ENCODE measurements at regions not wholly inside any gene's neighbourhood (a gene's known extent, or its start where the extent isn't known, plus 50 kb on each side); places are given as distances from the start of the nearest gene placed in this dataset.

DNA sequence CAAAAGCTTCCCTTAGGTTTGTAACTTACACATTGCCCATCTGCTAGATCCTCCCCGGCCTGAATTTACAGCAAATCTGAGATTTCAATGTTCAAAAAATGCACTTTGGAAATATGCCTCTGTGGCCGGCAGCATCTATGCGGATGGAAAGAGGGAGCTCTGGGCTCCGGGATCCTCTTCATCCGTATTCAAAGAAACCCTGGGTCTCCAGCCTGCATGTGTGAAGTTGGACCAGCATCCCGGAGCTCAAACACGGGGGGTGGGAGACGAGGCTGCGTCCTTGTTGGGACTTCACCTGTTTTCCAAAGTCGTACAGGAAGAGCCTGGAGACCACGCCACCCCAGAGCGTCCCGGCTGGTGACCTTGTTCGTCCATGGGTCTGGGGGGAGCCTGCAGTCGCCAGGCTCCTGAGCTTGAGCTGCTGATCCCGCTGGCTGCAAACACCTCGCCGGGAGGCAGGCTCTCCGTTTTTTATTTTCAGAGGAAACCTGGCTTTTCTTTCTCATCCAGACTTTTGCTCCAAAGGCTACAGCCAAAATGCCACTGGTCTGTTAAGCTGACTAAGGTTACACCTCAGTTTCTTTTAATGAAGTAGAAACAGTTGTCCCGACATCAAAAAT lies 77.4 kb downstream of the PTGR3 start:
- DNase-seq = peak in 3 of 58 donors; percentile 5 to 11 (median 10)

DNA sequence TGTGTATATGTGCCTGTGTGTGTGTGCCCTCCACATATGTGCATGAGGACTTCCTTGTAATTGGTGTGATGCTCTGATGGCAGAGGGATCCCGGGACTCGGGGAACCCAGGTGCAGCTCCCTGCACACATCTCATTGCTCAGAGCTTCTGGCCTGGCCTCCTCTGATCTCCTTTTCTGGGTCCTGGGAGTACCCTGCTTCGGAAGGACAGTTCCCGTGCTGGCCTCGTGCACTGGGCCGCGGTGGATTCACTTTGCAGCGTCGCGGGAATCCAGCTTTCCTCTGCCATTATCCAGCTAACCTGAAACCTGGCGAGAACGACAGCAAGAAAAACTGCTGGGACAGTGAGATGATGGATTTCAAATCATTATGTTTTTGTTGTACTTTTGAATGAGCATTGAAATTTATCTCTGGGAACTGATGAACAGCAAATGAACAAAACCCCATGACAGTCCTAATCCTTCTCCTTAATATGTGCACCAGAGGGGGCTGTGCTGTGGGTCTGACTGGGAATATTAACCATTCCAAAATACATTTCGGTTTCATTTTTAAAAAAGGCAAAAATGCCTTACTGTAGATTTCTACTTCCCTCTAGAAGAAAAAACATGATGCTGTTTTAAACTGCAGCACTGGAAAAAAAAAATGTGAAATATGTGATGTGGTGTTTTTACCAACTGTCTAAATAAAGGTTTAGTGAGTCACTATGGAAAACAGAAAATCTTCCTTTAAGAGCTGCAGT lies 78.2 kb downstream of the PTGR3 start:
- DNase-seq = no peak

DNA sequence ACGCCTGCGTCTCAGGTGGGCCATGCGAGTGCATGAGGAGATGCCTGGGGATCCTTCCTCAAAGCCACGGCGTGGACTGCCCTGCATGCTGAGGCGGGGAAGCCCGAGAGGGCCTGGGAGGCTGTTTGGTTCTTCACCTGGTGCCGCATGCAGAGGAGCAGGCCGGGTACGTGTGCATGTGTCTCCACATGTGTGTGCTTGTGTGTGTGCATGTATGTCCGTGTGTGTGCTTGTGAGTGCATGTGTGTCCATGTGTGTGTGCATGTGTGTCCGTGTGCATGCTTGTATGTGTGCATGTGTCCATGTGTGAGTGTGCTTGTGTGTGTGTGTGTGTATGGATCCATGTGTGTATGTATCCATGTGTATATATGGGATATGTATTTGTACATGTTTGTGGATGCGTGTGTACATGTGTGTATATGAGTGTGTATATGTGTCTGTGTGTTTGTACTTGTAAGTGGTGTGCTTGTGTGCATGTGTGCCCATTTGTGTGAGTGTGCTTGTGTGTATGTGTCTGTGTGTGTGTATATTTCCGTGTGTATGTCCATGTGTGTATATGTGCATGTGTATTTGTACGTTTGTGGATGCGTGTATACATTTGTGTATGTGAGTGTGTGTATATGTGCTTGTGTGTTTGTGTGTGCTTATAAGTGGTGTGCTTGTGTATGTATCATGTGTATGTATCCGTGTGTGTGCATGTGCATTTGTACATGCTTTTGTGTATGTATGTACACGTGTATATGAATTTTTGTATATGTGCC lies 79.0 kb downstream of the PTGR3 start:
- DNase-seq = no peak

DNA sequence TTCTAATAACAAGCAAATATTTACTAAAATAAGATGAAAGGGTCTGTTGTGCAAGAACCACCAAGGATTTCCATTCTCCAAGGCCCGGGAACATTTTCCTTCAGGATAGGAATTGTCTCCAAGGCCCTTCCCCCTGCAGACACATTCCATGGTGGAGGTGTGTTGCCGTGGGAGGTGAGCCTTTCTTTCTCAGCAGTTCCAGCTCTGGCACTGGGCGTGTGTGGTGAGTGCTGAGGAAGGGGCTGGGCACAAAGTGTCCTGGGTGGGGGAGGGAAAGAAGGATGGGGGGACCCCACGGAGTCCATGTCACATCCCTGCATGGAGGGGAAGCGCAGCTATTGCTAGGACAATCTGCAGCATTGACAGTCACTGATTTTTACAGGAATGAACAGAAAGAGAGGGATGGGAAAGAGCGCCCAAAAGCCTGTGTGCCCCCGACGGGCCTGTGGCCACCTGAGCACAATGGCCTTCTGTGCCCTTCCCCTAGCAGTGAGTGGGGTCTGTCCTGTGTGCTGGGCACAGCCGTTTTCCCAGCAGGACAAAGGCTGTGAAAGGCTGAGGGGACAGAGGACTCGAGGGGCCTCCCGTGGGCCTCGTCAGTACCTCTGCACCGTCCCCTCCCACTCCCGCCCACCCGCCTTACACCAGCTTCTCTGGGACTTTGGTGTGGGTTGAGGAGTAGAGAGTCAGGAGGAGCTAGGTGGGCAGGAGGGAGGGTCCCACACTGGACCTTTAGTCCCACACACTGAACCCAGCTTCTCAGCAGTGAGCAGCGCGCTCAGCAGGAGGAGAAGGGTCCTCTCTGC lies 79.8 kb downstream of the PTGR3 start:
- no peak for DNase-seq

DNA sequence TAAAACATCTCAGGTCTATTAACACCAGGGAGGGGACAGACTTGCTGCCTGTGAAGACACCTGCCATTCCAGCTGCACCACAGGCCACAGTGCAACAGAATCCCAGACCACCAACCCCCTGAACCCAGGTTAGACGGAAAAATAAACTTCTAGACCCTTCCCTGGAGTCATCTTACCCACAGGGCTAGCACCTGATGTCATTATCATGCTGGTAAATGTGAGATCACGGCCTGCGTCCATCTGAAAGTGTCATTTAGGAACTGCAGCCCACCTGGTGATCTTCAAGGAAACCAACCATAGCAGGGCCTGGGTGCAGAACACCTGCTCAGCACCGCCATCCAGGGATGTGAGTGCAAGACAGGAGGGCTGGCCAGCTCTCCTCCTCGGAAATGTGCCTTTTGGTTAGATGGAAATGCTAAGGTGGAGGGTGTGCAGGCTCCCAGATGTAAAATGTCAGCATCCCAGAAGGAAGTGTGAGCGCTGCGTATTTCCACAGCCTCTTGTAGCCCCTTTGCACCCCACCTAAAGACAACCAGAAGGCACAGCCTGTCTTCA lies 80.8 kb downstream of the PTGR3 start:
- DNase-seq = no peak

DNA sequence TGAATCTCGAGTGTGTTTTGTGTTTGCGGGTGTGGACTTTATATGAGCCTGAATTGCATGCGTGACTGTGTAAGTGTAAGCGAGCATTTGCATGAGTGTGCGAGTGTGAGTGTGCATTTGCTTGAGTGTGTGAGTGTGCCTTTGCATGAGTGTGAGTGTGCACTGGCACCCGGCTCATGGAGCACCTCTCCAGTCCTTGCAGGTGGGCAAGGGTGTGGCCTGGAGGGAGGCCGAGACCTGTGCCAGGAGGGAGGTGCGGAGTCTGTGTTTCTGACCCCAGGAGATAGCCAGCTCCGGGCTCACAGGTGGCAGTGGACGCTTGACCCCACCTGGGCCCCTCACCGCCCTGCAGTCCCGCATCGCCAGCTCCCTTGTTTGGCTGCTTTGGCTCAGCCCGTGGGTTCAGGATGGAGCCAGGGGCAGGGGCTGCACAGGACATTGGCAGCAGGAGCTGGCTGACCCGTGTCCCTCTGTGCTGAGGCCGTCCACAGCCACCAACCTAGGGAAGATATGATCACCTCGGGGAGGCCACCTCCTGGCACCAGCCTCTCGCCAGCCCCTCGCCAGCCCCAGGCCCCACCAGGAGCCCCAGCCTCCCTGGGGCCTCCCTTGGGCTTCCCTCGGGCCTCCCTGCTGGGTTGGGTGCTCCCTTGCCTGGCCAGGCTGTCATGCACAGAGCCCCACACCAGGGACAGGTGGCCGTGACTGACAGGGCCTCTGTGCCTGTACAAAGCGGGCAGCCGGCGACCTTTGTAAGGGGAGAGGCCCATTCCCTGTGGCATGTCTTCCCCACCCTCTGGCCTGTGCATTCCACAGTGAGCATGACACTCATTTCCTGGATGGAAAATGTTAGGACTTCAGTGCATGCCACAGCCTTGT lies 81.6 kb downstream of the PTGR3 start:
- DNase-seq = no peak

DNA sequence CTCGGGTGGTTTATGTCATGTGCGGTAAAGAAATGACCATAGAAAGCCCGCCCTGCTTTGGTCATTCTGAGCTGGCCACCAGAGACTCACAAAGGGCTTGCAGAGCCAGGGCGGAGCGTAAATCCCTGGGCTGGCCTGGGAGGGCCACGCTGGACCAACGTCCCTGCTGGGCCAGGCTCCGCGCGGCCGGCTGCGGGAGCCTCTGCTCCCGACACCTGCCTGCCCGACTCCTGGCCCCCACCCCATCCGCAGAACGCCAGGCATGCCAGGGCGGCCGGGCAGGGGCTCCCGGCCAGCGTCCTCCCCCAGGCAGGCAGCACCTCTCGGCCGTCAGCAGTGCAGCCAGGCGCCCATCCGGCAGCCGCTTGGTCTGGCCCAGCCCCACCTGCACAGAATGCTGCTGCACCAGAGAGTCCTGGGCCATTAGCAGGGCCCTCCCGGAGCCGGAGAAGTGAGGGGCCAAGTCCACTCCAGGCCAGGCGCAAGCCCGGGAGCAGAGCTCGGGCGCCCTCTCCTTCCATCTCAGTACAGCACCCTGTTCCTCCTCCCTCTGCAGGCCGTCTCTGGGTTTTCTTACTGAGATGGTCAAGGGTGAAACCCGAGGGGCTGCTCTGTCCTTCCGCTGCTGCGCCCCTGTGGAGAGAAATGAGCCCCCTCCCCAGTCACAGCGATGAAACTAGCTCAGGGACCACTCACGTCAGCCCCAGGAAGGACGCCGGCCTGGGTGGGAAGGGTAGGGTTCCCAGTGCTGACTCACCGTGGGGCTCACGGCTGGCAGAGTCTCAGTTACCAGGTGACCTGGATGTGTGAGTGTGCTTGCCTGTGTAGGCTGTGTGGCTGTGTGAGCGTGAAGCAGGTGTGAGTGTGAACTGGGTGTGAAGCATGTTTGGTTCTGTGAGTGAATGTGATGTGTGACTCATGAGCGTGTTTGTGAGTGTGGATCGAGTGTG lies 83.3 kb downstream of the PTGR3 start:
- DNase-seq = no peak

DNA sequence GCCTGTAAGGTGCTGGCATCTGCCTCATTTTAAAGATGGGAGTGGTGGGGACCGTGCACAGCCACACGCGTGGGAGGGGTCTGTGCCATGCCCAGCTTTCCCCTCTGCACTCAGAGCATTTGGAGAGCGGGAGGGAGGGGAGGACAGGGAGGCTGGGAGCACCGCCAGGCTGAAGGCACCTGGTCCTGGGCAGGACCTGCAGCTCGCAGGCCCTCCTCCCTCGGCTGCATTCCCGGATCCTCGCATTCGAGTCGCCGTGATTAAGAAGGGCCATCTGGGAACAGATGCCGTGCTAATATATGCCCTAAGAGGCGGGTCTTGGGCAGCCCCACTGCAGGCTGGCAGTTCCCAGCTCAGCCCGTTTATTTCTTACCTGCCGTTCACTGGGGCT lies 84.0 kb downstream of the PTGR3 start:
- no peak for DNase-seq

DNA sequence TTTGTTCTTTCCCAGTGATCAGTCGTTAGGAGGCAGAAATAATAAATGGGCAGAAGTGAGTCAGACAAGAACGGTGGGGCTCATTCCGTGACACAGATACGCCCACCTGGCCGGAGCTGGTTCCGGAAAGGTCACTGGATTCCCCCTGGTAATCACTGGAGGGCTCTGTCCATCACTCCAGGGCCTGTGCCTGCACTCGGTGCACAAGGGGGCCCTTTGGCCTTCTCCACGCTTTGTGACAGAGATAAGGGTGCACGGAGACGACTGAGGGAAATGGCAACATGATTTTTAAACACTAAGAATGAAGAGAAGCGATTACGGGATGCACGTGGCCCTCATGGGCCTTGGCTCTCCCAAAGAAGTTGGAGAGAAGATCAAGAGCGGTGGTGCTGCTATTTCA lies 84.4 kb downstream of the PTGR3 start:
- no peak for DNase-seq

DNA sequence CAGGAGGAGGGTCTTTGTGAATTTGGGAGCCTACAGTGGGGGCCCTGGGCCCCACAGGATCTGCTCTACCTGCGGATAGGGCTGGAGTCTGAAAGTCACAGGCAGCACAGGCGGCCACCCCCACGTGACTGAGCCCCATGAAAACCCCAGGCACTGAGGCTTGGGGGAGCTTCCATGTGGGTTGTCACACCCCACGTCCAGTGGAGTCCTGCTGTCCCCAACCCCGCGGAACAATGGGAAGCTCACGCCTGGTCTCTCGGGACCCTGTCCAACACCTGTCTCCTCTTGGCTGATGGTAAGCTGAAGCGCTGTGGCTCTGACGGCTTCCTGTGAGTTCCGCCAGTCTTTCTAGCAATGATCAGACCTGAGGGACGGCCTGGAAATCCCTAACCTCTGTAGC lies 85.8 kb downstream of the PTGR3 start:
- DNase-seq = no peak

DNA sequence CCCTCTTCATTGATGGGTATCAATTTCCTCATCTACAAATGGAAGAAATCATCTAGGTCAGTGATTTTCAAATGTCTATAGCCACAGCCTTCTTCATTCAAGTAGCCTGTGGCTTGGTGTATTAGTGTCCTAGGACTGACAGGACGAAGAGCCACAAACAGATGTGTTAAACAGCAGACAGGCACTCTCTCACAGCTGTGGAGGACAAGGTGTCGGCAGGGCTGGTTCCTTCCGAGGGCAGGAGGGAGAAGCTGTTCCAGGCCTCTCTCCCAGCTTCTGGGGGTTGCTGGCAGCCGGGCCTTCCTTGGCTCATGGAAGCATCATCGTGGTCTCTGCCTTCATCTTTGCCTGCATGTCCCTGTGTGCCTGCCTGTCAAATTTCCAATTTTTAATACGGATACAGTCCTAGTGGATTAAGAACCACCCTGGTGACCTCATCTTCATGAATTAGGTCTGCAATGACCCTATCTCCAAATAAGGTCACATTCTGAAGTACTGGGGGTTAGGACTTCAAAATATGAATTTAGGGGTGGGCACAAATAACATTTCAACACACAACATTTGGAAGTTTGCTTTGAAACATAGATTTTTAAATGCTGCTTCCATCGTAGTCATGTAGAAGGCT lies 86.5 kb downstream of the PTGR3 start:
- DNase-seq = no peak

DNA sequence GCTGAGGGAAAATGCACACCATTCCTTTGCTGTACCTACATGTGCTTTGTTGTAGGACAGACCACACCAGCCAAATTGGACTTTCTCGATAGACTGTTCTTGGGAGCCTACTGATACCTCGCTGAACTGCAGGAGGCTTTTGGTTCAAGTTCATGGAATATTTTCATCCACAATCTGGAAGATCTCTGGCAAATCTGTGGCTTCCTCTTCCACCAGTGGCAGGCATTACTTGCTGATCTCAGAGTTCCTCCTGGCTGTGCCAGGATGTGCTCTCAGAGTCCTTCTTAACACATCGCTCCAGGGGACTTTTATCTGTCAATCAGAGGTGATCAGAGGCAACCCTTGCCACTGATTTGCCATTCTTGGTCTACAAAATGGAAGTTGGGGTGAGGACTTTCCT lies 87.7 kb downstream of the PTGR3 start:
- DNase-seq = no peak

DNA sequence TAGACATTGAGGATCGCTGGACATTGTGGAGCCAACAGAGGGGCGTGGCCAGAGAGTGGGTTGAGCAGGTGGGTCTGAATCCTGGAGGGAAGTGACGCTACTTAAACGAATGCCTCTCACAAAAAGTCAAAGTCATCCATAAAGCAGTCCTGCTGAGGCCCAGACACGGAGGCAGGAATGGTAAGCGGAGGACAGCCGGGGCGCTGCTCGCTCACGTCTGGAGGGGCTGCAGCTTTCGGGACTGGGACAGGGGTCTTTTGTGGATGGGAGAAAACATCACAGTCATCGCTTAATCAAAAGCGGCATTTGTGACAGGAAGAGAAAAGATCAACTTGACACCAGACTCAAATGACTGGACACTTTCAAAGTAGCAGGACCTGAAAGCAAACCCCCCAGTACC lies 88.4 kb downstream of the PTGR3 start:
- no peak for DNase-seq

DNA sequence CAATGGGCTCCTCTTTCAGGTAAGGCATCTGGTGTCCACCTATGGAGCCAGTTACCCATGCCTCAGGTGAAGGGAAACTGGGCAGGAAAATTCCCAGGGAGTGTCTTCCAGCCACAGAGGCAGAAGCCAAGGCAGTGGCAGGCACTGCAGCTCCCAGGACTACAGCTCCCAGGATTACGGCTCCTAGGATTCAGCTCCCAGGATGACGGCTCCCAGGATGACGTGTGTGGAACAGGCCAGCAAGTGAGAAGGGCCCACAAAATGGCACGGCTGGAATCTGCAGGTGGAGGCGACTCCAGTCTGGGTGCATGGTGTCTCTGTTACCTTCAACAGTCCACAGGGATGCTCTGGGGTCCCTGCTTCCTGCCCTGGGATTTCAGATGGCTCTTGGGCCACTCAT lies 92.1 kb downstream of the PTGR3 start:
- no peak for DNase-seq

DNA sequence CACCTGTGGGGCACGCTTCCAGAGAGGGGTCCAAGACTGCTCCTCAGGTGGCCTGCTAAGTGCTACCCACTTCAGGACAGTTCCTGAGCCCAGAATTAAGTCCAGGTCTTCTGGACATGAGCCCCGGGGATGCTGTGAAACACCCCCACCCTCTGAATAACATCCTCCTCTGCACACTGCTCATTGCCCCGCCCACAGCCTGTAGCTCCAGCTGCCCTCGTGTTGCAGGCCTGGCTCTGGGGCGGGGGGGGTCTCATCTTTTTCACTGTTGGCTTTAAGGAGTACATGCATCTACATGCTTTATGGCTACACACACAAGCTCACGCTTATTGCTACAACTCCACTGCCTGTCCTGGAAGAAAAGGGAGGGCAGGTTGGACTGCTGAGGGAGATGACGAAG lies 92.8 kb downstream of the PTGR3 start:
- DNase-seq = no peak

DNA sequence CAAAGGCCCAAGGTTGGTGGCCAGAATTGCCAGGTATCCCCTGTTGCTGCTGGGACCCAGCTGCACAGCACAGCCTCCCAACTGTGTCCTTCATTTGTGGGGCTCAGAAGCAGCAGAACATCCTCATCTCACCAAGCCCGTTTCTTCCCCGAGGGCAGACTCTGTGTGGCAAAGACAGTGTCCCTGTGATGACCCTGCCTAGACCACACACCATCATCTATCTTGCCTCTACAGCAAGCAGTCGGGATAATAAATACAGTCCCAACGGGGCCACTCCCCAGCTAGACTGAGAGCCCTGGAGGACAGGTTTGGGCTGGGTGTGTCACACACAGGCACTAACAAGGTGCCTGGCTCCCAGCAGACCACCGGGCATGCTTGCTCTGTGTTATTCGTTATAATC lies 93.4 kb downstream of the PTGR3 start:
- no peak for DNase-seq

Measured in anterior cingulate cortex (tissue), 58 donors.